ENCODE measurements at regions not wholly inside any gene's neighbourhood (a gene's known extent, or its start where the extent isn't known, plus 50 kb on each side); places are given as distances from the start of the nearest gene placed in this dataset.

DNA sequence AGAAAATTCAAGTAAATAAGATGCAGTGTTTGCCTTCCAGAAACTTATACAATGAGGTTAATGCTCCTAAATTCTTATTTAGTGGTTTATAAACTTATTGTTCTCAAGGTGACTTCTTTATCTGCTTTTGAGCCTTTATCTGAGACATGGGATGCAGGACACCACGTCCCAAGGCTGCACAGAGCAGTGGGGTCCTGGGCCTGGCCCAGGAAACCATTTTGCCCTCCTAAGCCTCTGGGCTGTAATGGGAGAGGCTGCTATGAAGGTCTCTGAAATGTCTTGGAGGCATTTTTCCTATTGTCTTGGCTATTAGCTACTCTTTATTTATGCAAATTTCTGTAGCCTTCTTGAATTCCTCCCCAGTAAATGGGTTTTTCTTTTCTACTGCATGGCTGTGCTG, 652.6 kb upstream of the SETBP1 start:
- no peaks in the 10 kb centered on the region for H3K36me3 Mint-ChIP-seq
- no peaks in the 10 kb centered on the region for H3K4me1 Mint-ChIP-seq (ENCODE audit: unreplicated experiment)
- H3K27me3 Mint-ChIP-seq: no peaks in the 10 kb centered on the region
- H3K27ac Mint-ChIP-seq: no peak overlapping the region
- no peak overlapping the region for H3K4me3 Mint-ChIP-seq
- TF ChIP-seq, protein P1, sequence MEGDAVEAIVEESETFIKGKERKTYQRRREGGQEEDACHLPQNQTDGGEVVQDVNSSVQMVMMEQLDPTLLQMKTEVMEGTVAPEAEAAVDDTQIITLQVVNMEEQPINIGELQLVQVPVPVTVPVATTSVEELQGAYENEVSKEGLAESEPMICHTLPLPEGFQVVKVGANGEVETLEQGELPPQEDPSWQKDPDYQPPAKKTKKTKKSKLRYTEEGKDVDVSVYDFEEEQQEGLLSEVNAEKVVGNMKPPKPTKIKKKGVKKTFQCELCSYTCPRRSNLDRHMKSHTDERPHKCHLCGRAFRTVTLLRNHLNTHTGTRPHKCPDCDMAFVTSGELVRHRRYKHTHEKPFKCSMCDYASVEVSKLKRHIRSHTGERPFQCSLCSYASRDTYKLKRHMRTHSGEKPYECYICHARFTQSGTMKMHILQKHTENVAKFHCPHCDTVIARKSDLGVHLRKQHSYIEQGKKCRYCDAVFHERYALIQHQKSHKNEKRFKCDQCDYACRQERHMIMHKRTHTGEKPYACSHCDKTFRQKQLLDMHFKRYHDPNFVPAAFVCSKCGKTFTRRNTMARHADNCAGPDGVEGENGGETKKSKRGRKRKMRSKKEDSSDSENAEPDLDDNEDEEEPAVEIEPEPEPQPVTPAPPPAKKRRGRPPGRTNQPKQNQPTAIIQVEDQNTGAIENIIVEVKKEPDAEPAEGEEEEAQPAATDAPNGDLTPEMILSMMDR (conservative IDR thresholded peaks at IDR 0.05): no peak
- H3K9me3 Mint-ChIP-seq: no peaks in the 10 kb centered on the region
- no peak for DNase-seq (ENCODE audit: extremely low spot score, unreplicated experiment)

DNA sequence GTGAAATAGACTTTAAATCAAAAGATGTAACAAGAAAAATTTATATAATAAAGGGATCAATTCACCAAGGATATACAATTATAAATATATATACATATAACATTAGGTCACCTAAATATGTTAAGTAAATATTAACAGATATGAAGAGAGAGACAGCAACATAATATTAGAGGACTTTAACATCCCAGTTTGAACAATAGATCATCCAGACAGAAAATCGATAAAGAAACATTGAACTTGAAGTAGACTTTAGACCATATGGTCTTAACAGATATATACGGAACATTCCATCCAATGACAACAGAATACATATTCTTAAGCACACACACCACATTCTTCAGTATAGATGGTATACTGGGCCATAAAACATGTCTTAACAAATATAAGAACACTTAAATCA, 649.6 kb upstream of the SETBP1 start:
- no peak for DNase-seq (ENCODE audit: extremely low spot score, unreplicated experiment)
- Mint-ChIP-seq H3K4me3 (no peak overlapping the region), H3K36me3 (no peaks in the 10 kb centered on the region), H3K27ac (no peak overlapping the region), H3K4me1 (ENCODE audit: unreplicated experiment) (no peaks in the 10 kb centered on the region), H3K9me3 (no peaks in the 10 kb centered on the region), H3K27me3 (no peaks in the 10 kb centered on the region)
- TF ChIP-seq, protein P1 (conservative IDR thresholded peaks at IDR 0.05): no peak

DNA sequence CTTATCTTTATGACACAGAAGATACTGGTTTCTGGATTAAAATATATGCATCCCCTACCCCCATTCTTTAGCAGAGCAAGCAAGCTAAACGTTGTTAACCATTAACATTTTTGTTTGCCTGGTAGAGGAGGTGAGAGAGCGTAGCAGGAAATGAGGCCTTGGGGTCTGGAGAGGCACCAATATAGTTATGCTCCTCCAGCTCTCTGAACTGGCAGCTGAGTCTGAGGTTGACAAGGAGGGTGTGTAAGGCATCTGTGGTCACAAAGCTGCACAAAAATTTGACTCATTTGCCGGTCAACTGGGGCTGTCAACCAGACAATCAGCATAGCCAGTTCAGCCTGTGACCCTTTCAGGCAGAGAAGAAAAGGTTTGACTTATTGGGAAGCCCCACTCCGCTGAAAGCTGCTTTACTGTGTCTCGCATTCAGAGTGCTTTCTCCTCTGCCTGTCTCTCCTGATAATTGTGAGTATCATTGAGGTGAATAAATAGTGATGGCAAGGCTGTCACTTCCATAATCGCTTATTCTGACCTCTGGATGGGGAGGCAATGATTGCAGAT, 647.5 kb upstream of the SETBP1 start:
- no peaks in the 10 kb centered on the region for H3K9me3 Mint-ChIP-seq
- TF ChIP-seq, protein P1 (conservative IDR thresholded peaks at IDR 0.05): no peak
- no peak overlapping the region for H3K27ac Mint-ChIP-seq
- H3K36me3 Mint-ChIP-seq: no peaks in the 10 kb centered on the region
- no peak for DNase-seq (ENCODE audit: extremely low spot score, unreplicated experiment)
- no peaks in the 10 kb centered on the region for H3K4me1 Mint-ChIP-seq (ENCODE audit: unreplicated experiment)
- no peaks in the 10 kb centered on the region for H3K27me3 Mint-ChIP-seq
- no peak overlapping the region for H3K4me3 Mint-ChIP-seq

DNA sequence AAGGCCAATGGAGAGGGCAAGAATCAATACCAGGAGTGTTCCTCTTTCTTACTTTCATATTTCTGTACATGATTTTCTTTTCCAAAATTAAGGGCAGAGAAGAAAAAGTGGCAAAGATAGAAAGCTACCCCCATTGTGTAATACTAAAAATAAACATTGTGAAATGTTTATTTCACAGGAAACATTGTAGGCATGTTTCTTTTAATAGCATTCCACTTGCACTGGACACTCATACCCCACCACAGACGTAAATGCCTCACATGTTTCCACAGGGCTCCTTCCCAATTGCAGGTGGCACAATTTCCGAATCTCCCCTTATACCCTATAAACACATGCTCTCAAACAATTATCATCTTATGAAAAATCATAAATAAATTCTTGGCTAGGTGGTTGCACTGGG, 645.1 kb upstream of the SETBP1 start:
- H3K4me1 Mint-ChIP-seq (ENCODE audit: unreplicated experiment): no peaks in the 10 kb centered on the region
- H3K9me3 Mint-ChIP-seq: no peaks in the 10 kb centered on the region
- DNase-seq (ENCODE audit: extremely low spot score, unreplicated experiment): no peak
- no peaks in the 10 kb centered on the region for H3K36me3 Mint-ChIP-seq
- TF ChIP-seq, protein P1 (conservative IDR thresholded peaks at IDR 0.05): no peak
- H3K4me3 Mint-ChIP-seq: no peak overlapping the region
- no peak overlapping the region for H3K27ac Mint-ChIP-seq
- H3K27me3 Mint-ChIP-seq: no peaks in the 10 kb centered on the region

DNA sequence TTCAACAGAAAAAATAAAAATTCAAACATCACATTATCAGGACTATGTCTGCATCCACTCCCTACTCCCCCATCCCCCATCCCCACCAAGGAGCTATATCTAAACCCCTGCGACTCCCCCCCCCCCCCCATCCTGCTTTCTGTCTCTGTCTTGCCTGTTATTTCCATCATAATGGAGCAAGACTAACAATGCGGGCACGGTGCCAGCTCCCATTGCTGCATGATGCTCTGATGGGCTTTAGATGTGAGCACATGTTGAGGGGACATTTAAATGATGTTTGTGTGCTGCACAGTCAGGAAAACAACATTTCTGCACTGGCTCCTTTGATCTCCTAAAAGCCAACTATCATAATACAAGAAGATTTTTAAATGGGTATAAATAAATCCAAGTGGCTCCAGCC, 644.2 kb upstream of the SETBP1 start:
- Mint-ChIP-seq H3K4me1 (ENCODE audit: unreplicated experiment) (peaks cover 3% of the 10 kb centered on the region), H3K27me3 (no peaks in the 10 kb centered on the region), H3K36me3 (no peaks in the 10 kb centered on the region), H3K27ac (no peak overlapping the region), H3K4me3 (no peak overlapping the region), H3K9me3 (no peaks in the 10 kb centered on the region)
- DNase-seq (ENCODE audit: extremely low spot score, unreplicated experiment): no peak
- TF ChIP-seq, protein P1 (conservative IDR thresholded peaks at IDR 0.05): no peak

DNA sequence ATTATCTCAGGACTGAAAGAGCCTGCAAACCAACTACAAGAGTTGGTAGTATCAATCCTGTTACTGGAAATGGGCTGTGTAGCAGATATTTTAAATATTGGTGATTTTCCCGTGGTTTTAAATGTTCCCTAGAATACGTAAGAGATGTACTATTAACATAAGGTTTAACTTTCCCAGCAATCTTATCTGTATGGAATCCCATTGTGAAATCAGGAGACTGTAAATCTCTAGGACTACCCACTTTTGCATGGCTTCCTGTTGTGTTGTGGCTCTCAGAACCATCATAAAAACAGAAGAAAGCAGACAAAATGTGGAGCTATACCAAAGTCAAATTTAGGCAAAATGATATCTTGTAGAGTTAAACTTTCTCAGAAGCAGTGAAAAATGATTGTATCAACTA, 641.5 kb upstream of the SETBP1 start:
- no peak overlapping the region for H3K4me3 Mint-ChIP-seq
- H3K4me1 Mint-ChIP-seq (ENCODE audit: unreplicated experiment): peaks cover 7% of the 10 kb centered on the region
- no peak for DNase-seq (ENCODE audit: extremely low spot score, unreplicated experiment)
- H3K27ac Mint-ChIP-seq: no peak overlapping the region
- no peaks in the 10 kb centered on the region for H3K9me3 Mint-ChIP-seq
- TF ChIP-seq, protein P1 (conservative IDR thresholded peaks at IDR 0.05): no peak
- no peaks in the 10 kb centered on the region for H3K27me3 Mint-ChIP-seq
- H3K36me3 Mint-ChIP-seq: no peaks in the 10 kb centered on the region
